NCI-H526 treated with DMSO at 0.1 percent for 48 hours (cell line): ENCODE measurements at regions not wholly inside any gene's neighbourhood (a gene's known extent, or its start where the extent isn't known, plus 50 kb on each side); places are given as distances from the start of the nearest gene placed in this dataset.

Experiments used
- DNase-seq: peaks from one replicate; lab custom pipeline; 2025; lab: John Stamatoyannopoulos, UW

DNA sequence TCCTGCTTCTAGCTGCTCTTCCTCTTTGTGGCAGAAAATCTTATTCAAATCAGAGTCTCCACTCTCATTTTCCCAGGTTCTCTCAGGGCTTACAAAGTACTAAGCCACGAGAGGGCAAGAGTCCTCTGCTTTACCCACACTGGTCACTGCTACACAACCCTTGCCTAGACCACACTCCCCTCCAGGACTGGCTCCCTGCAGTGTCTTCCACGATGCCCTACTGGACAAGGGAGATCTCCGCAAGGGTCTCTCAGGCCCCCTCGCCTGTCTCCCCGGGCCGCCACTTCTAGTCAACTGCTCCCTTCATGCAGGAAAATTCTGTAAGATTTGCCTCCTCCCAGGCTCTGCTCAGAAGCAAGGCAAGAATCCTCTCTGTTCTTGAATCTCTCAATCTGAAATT is 319.6 kb downstream of the RRAGC start:
- DNase-seq, result peak; percentile 73

GRCh38 chr1:38538834-38539233 is 320.7 kb downstream of the RRAGC start:
- no peak for DNase-seq

GRCh38 chr1:38536089-38536488 is 323.5 kb downstream of the RRAGC start:
- no peak for DNase-seq

GRCh38 chr1:38534473-38534823 is 325.1 kb downstream of the RRAGC start:
- DNase-seq, result no peak

- no peak for DNase-seq
Measured at GRCh38 chr1:38533772-38534472, 325.6 kb downstream of the RRAGC start.

- no peak for DNase-seq
Measured at GRCh38 chr1:38530957-38531356, 328.6 kb downstream of the RRAGC start.

DNA sequence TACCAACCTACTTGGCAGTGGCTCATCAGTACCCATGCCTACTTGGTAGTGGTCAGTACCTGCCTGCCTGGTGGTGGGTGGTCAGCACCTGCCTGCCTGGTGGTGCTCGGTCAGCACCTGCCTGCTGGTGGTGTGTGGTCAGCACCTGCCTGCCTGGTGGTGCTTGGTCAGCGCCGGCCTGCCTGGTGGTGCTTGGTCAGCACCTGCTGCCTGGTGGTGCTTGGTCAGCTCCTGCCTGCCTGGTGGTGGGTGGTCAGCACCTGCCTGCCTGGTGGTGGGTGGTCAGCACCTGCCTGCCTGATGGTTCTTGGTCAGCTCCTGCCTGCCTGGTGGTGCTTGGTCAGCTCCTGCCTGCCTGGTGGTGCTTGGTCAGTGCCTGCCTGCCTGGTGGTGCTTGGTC is 329.6 kb downstream of the RRAGC start:
- no peak for DNase-seq

GRCh38 chr1:38529391-38529790 is 330.2 kb downstream of the RRAGC start:
- DNase-seq, result no peak

DNA sequence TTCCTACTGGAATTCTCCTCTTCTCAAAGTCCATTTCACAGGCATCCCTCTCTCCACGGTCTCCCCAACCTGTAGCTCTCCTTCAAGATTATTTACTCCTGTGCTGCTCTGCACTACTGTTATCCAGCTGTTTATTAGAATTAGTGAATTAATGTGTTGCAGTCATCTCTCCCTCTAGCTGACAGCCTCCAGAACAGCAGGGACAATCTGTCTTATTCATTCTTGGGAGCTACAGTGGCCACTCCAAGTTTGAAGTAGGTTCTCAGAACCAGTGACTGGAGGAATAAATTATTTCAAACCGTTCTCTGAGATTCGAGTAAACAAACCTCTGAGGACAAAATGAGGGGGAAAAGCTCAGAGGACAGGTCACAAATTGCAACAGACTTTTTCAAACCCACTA is 330.9 kb downstream of the RRAGC start:
- no peak for DNase-seq

- no peak for DNase-seq
Measured at GRCh38 chr1:38527373-38527966, 332.1 kb downstream of the RRAGC start.

GRCh38 chr1:38526046-38526445 is 333.5 kb downstream of the RRAGC start:
- no peak for DNase-seq

GRCh38 chr1:38525343-38526043 is 334.1 kb downstream of the RRAGC start:
- no peak for DNase-seq

GRCh38 chr1:38524025-38524641 is 335.4 kb downstream of the RRAGC start:
- DNase-seq, result no peak

DNA sequence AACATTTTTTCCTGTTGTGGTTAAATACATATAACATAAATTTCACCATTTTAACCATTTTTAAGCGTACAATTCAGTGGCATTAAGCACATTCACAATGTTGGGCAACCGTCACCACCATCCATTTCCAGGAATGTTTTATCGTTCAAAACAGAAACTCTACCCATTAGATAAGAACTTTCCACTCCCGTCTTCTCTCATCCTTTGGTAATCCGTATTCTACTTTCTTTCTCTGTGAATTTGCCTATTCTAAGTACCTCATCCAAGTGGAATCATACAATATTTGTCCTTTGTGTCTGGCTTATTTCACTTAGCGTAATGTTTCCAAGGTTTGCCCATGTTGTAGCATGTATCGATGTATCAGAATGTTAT is 336.0 kb downstream of the RRAGC start:
- no peak for DNase-seq

DNA sequence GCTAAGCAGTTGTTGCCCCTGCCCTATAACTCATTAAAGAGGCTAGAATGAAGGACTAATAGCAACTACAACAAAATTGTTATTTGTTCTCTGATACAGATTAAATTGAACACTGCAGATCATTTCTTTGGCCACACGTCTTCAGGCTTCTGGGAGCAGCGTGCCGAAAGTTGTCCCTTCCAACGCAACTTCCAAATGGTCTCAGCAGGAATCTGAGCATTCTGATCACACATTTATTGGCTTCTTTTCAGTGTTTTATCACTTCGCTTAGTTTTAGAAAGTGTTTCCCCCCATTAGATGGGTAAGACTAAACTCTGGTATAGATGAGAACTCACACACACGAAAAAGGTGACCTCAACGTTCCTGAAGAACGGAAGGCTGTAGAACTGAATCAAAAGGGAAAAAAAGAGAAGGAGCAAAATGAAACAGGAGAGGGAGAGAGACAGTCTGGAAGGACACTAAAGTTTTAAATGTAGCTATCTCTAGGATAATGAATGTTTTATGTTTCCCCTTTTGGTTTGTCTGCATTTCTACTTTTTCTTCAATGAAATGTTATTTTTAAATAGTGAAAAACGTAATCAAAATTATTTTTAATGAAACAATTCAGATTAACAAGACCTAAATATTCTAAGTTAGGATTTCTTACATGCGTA is 336.5 kb downstream of the RRAGC start:
- no peak for DNase-seq

DNA sequence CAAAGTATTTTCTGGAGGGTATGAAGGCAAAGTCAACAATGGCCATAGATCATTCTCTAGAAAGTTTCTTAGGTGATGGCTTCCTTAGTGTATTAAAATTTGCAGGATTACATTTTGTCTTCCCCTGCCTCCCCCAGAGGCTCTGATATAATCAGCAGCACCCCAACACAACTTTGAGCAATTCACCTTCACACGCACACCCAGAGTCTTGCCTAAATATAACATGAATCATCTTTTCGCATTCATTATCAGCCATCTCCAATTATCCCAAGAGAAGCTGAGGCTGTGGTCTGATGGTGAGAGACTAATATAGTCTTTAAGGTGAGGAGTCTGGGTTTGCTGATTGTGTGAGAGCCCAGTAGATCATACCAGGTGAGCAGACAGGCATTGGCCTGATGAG is 343.0 kb downstream of the RRAGC start:
- DNase-seq, result no peak

GRCh38 chr1:38512789-38513188 is 346.8 kb downstream of the RRAGC start:
- no peak for DNase-seq

GRCh38 chr1:38512024-38512767 is 347.4 kb downstream of the RRAGC start:
- peak; percentile 23 for DNase-seq

DNA sequence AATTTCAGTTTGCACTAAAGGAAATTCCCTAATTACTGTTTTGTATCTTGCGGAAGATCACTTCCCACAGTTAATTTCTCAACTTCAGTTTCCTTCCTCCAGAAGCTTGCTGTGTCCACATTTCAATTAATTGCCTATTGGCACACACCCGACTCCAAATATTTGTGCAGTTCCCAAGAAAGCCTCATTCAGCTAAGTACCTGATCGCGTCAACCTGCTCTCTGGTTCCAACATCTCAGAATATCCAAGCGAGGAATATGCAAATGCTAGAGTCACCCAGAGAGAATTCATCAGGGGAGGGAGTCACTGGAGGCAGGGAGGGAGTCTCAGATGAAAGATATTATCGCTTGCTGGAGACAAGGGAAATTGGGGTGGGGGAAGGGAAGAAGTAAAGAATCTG is 351.3 kb downstream of the RRAGC start:
- DNase-seq, result peak; percentile 91

DNA sequence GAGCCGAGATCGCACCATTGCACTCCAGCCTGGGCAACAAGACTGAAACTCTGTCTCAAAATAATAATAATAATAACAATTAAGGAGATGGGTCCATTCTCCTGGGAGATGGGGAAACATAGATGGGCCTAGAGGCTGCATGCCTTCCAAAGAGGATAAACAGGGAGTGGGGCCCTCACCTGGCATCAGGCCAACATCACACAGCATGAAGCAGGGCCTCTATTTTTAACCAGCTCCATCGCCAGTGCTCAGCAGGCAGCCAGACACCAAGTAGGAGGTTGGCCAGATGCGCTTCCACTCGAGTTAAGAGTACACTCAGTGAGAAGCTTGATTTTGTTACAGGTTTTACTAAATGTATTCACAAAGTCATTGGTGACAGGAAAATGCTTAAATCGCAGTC is 352.0 kb downstream of the RRAGC start:
- no peak for DNase-seq

DNA sequence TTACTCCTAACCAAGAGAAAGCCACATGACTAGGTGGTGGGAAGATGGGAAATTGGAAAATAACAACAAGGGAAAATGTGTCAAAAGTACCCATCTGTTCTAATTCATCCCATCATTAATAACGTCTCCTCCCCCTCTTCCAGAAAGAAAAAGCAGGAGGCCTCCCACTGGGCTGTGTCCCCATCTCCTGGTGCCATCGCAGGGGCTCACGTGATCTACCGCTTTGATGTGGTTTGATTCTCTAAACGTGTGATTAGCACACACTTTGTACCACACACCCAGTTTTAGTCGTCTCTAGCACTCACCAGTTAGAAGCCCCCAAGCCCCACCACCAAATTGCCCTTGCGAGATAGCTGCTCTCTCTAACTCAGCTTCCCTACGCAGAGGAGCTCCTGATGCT is 353.6 kb downstream of the RRAGC start:
- no peak for DNase-seq

- no peak for DNase-seq
Measured at GRCh38 chr1:38502758-38503157, 356.8 kb downstream of the RRAGC start.
